ENCODE measurements at regions not wholly inside any gene's neighbourhood (a gene's known extent, or its start where the extent isn't known, plus 50 kb on each side); places are given as distances from the start of the nearest gene placed in this dataset.

GRCh38 chr3:164224126-164224525 is 854.2 kb downstream of the SI start:
- H3K9ac ChIP-seq, result no peak overlapping the region
- H3K4me3 ChIP-seq (IDR thresholded peaks at IDR 0.05; ENCODE audit: insufficient read depth, low read depth, low read length), result no peak overlapping the region
- H3K4me1 ChIP-seq (ENCODE audit: low read depth, poor library complexity, severe bottlenecking), result no peaks in the 10 kb centered on the region
- H3K79me2 ChIP-seq (ENCODE audit: insufficient read depth, low read depth), result no peaks in the 10 kb centered on the region
- H3K4me2 ChIP-seq, result no peak overlapping the region
- no peak for TF ChIP-seq CTCF (conservative IDR thresholded peaks at IDR 0.05; ENCODE audit: low read depth, low read length)
- no peak overlapping the region for H3K27ac ChIP-seq
- no peaks in the 10 kb centered on the region for H4K20me1 ChIP-seq (ENCODE audit: insufficient read depth)
- no peaks in the 10 kb centered on the region for H3K36me3 ChIP-seq (ENCODE audit: insufficient read depth)
- H3K27me3 ChIP-seq (ENCODE audit: insufficient read depth, low read depth), result no peaks in the 10 kb centered on the region
- H2AFZ ChIP-seq (ENCODE audit: low read depth), result no peak overlapping the region

DNA sequence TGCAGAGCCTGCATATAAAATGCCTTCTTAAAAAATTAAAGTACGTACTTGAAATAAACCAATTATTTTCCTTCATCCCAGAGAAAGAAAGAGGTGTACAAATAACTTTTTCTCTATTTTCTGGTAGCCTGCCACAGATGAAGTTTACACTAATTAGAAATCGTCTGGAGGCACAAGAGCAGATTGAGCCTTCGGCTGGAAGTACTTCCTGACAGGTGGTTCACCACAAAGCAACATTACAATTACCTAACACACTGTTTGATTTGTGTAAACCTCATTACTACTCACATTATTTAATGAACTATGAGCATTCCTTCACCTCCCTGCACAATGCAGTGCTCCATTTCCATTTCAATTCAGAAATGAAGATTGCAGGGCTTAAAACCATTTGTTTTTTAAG is 856.1 kb downstream of the SI start:
- H3K4me3 ChIP-seq (IDR thresholded peaks at IDR 0.05; ENCODE audit: insufficient read depth, low read depth, low read length), result no peak overlapping the region
- H3K4me2 ChIP-seq, result no peak overlapping the region
- H3K4me1 ChIP-seq (ENCODE audit: low read depth, poor library complexity, severe bottlenecking), result no peaks in the 10 kb centered on the region
- H3K27ac ChIP-seq, result no peak overlapping the region
- H3K79me2 ChIP-seq (ENCODE audit: insufficient read depth, low read depth), result no peaks in the 10 kb centered on the region
- H2AFZ ChIP-seq (ENCODE audit: low read depth), result no peak overlapping the region
- no peaks in the 10 kb centered on the region for H4K20me1 ChIP-seq (ENCODE audit: insufficient read depth)
- no peak for TF ChIP-seq CTCF (conservative IDR thresholded peaks at IDR 0.05; ENCODE audit: low read depth, low read length)
- no peak overlapping the region for H3K9ac ChIP-seq
- no peaks in the 10 kb centered on the region for H3K36me3 ChIP-seq (ENCODE audit: insufficient read depth)
- no peaks in the 10 kb centered on the region for H3K27me3 ChIP-seq (ENCODE audit: insufficient read depth, low read depth)

DNA sequence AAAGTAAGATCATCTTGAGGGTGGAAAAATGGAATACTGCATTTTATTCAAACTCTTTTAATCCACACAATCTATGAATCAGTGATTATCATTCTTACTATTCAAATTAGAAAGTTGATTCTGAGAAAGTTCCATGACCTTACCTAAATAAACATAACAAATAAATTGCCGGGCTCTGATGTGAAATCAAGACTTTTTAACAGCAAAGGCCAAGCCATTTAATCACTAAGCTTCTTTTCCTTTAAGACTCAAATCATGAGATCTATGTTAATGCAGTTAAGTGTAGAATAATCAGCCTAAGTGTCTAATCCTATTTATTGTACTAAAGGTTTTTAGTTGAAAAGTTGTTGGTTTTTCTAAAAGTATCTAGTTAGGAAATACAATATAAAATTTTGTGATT is 857.0 kb downstream of the SI start:
- Histone ChIP-seq H3K4me2 (no peak overlapping the region), H3K9ac (no peak overlapping the region), H4K20me1 (ENCODE audit: insufficient read depth) (no peaks in the 10 kb centered on the region), H3K27me3 (ENCODE audit: insufficient read depth, low read depth) (no peaks in the 10 kb centered on the region), H3K36me3 (ENCODE audit: insufficient read depth) (no peaks in the 10 kb centered on the region), H3K4me1 (ENCODE audit: low read depth, poor library complexity, severe bottlenecking) (no peaks in the 10 kb centered on the region), H3K27ac (no peak overlapping the region), H3K4me3 (IDR thresholded peaks at IDR 0.05; ENCODE audit: insufficient read depth, low read depth, low read length) (no peak overlapping the region), H2AFZ (ENCODE audit: low read depth) (no peak overlapping the region), H3K79me2 (ENCODE audit: insufficient read depth, low read depth) (no peaks in the 10 kb centered on the region)
- no peak for TF ChIP-seq CTCF (conservative IDR thresholded peaks at IDR 0.05; ENCODE audit: low read depth, low read length)

DNA sequence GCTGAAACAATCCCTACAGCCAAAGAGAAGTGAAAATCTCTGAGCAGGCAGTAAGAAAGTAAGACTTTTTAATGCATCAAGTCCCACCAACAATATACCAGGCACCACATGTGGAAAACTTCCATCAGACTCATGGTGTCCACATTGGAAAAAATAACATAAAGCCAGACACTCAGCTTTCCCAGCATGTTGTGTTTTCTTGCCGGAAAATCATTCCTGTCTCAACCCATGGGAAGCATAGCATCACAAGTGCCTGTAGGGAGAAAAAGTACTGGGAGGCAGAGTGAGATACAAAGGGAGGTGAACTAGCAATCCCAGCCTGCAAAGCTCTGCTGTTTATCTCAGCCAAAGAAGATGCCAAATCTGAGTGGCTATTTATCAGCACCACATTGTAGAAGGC is 868.9 kb downstream of the SI start:
- Histone ChIP-seq H3K4me1 (ENCODE audit: low read depth, poor library complexity, severe bottlenecking) (no peaks in the 10 kb centered on the region), H3K27ac (no peak overlapping the region), H3K27me3 (ENCODE audit: insufficient read depth, low read depth) (no peaks in the 10 kb centered on the region), H2AFZ (ENCODE audit: low read depth) (no peak overlapping the region), H3K36me3 (ENCODE audit: insufficient read depth) (no peaks in the 10 kb centered on the region; the same call in 1 of the 2 replicates), H3K9ac (no peak overlapping the region), H3K79me2 (ENCODE audit: insufficient read depth, low read depth) (no peaks in the 10 kb centered on the region), H3K4me3 (IDR thresholded peaks at IDR 0.05; ENCODE audit: insufficient read depth, low read depth, low read length) (no peak overlapping the region), H3K4me2 (no peak overlapping the region), H4K20me1 (ENCODE audit: insufficient read depth) (no peaks in the 10 kb centered on the region)
- TF ChIP-seq CTCF (conservative IDR thresholded peaks at IDR 0.05; ENCODE audit: low read depth, low read length), result no peak

DNA sequence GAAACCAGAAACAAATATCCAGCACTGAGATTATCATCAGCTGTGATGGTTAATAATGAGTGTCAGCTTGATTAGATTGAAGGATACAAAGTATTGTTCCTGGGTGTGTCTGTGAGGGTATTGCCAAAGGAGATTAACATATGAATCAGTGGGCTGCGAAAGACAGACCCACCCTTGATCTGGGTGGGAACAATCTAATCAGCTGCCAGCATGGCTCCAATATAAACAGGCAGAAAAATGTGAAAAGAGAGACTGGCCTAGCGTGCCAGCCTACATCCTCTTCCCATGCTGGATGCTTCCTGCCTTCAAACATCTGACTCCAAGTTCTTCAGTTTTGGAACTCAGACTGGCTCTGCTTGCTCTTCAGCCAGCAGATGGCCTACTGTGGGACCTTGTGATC is 869.5 kb downstream of the SI start:
- no peak for TF ChIP-seq CTCF (conservative IDR thresholded peaks at IDR 0.05; ENCODE audit: low read depth, low read length)
- Histone ChIP-seq H4K20me1 (ENCODE audit: insufficient read depth) (no peaks in the 10 kb centered on the region), H3K4me1 (ENCODE audit: low read depth, poor library complexity, severe bottlenecking) (no peaks in the 10 kb centered on the region), H2AFZ (ENCODE audit: low read depth) (no peak overlapping the region), H3K4me2 (no peak overlapping the region), H3K9ac (no peak overlapping the region), H3K36me3 (ENCODE audit: insufficient read depth) (no peaks in the 10 kb centered on the region; the same call in 1 of the 2 replicates), H3K4me3 (IDR thresholded peaks at IDR 0.05; ENCODE audit: insufficient read depth, low read depth, low read length) (no peak overlapping the region), H3K27ac (no peak overlapping the region), H3K79me2 (ENCODE audit: insufficient read depth, low read depth) (no peaks in the 10 kb centered on the region), H3K27me3 (ENCODE audit: insufficient read depth, low read depth) (no peaks in the 10 kb centered on the region)

All from KMS-11 (cell line).